ENCODE measurements at regions not wholly inside any gene's neighbourhood (a gene's known extent, or its start where the extent isn't known, plus 50 kb on each side); places are given as distances from the start of the nearest gene placed in this dataset.

DNA sequence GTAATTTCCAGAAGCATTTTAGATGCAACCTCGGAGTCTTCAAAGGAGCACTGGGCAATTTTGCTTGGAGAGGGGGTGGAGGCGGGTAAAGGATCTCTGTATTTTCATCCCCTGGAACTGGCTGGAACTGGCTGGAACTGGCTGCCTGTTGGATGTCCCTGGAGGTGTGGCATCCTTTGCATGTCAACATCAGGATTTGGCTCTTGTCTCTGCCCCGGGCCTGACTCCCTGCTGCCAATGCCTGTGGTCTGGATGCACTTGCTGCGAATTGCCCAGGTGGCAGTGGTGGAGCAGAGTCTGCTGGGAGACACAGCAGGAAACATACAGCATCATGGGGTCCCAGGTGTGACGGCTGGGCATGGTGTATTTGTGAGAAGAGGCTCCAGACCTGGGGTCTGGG is 391.3 kb downstream of the GADD45G start:
- TF ChIP-seq CHD2 (IDR thresholded peaks at IDR 0.05; ENCODE audit: low read length, partially characterized antibody) = no peak
- TF ChIP-seq JUND (IDR thresholded peaks at IDR 0.05) = no peak
- no peak for TF ChIP-seq YY1 (IDR thresholded peaks at IDR 0.05; ENCODE audit: low read depth)
- no peak for TF ChIP-seq POLR2AphosphoS5 (IDR thresholded peaks at IDR 0.05; ENCODE audit: low read depth, low read length)
- TF ChIP-seq RXRA (IDR thresholded peaks at IDR 0.05; ENCODE audit: borderline replicate concordance, low read depth) = no peak
- no peak for TF ChIP-seq ELF1 (IDR thresholded peaks at IDR 0.05)
- TF ChIP-seq TEAD4 (IDR thresholded peaks at IDR 0.05; ENCODE audit: borderline replicate concordance, insufficient read depth) = no peak
- no peak for TF ChIP-seq EZH2phosphoT487 (IDR thresholded peaks at IDR 0.05; ENCODE audit: borderline replicate concordance, low read depth)
- TF ChIP-seq, protein P1, sequence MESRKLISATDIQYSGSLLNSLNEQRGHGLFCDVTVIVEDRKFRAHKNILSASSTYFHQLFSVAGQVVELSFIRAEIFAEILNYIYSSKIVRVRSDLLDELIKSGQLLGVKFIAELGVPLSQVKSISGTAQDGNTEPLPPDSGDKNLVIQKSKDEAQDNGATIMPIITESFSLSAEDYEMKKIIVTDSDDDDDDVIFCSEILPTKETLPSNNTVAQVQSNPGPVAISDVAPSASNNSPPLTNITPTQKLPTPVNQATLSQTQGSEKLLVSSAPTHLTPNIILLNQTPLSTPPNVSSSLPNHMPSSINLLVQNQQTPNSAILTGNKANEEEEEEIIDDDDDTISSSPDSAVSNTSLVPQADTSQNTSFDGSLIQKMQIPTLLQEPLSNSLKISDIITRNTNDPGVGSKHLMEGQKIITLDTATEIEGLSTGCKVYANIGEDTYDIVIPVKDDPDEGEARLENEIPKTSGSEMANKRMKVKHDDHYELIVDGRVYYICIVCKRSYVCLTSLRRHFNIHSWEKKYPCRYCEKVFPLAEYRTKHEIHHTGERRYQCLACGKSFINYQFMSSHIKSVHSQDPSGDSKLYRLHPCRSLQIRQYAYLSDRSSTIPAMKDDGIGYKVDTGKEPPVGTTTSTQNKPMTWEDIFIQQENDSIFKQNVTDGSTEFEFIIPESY (IDR thresholded peaks at IDR 0.05; ENCODE audit: borderline replicate concordance, low read depth) = no peak
- H3K27ac ChIP-seq (ENCODE audit: low read depth in 2 of 2, low read length in 1 of 2) = no peak overlapping the region
- ChIA-PET POLR2A (no interaction called here), CTCF (interaction anchor here (1.8 kb wide), 1 partner anchor 393 kb away, joined by 10 read pairs; no protein-coding TSS in a partner anchor)
- WGBS (ENCODE audit: low lambda C conversion rate) = 29% methylated on average over 4 of the region's 5 CpGs
- H2AFZ ChIP-seq (ENCODE audit: low read depth) = no peak overlapping the region
- H3K36me3 ChIP-seq (replicated peaks in 1 of 2; ENCODE audit: control insufficient read depth in 1 of 2, insufficient read depth in 2 of 2, low read length in 1 of 2) = no peaks in the 10 kb centered on the region
- no peaks in the 10 kb centered on the region for H3F3A ChIP-seq (replicated peaks; ENCODE audit: insufficient read depth)
- H4K20me1 ChIP-seq (ENCODE audit: insufficient read depth) = no peaks in the 10 kb centered on the region
- H3K79me2 ChIP-seq (ENCODE audit: insufficient read depth) = no peaks in the 10 kb centered on the region
- H3K4me3 ChIP-seq (ENCODE audit: low read depth in 2 of 2, low read length in 1 of 2) = no peak overlapping the region
- H3K27me3 ChIP-seq (ENCODE audit: insufficient read depth) = no peaks in the 10 kb centered on the region
- H3K4me1 ChIP-seq (ENCODE audit: control insufficient read depth in 1 of 2, insufficient read depth in 2 of 2, low read depth in 1 of 2, low read length in 1 of 2) = peaks cover 0 to 14% of the 10 kb centered on the region in 2 experiments; a peak in 1 of 4 replicates
- no peak for DNase-seq
- no peak overlapping the region for H3K4me2 ChIP-seq
- H3K9me2 ChIP-seq = no peaks in the 10 kb centered on the region
- no peaks in the 10 kb centered on the region for H3K9me3 ChIP-seq
- H3K9ac ChIP-seq = no peak overlapping the region

DNA sequence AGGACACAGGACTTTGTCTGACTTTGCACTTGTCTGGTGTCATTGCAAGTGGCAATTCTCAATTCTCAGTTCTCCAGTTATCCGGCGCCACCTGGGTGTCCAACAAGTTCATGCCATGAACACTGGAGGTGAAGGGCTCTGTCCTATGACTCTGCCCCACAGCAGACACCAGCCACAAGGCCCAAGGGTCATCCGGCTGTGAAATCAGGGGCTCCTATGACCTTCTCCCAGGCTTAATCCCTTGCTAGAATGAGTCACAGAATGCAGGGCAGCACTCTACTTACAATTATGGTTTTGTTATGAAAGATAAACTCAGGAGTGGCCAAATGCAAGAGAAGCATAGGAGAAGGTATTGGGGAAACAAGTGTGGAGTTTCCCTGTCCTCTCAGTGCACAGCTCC is 392.0 kb downstream of the GADD45G start:
- no peak overlapping the region for H3K27ac ChIP-seq (ENCODE audit: low read depth in 2 of 2, low read length in 1 of 2)
- H3K27me3 ChIP-seq (ENCODE audit: insufficient read depth) = no peaks in the 10 kb centered on the region
- no peaks in the 10 kb centered on the region for H4K20me1 ChIP-seq (ENCODE audit: insufficient read depth)
- H3K9ac ChIP-seq = no peak overlapping the region
- H3K4me2 ChIP-seq = no peak overlapping the region
- no peaks in the 10 kb centered on the region for H3K36me3 ChIP-seq (replicated peaks in 1 of 2; ENCODE audit: control insufficient read depth in 1 of 2, insufficient read depth in 2 of 2, low read length in 1 of 2)
- H3K4me3 ChIP-seq (ENCODE audit: low read depth in 2 of 2, low read length in 1 of 2) = no peak overlapping the region
- H3F3A ChIP-seq (replicated peaks; ENCODE audit: insufficient read depth) = no peaks in the 10 kb centered on the region
- no peaks in the 10 kb centered on the region for H3K9me2 ChIP-seq
- H2AFZ ChIP-seq (ENCODE audit: low read depth) = no peak overlapping the region
- ChIA-PET POLR2A (no interaction called here), CTCF (interaction anchor here (1.0 kb wide), 1 partner anchor 394 kb away, joined by 3 read pairs; no protein-coding TSS in a partner anchor)
- peaks cover 0 to 17% of the 10 kb centered on the region in 2 experiments; a peak in 1 of 4 replicates for H3K4me1 ChIP-seq (ENCODE audit: control insufficient read depth in 1 of 2, insufficient read depth in 2 of 2, low read depth in 1 of 2, low read length in 1 of 2)
- no peak for DNase-seq
- 72% methylated on average over 3 of the region's 3 CpGs for WGBS (ENCODE audit: low lambda C conversion rate)
- no peaks in the 10 kb centered on the region for H3K9me3 ChIP-seq
- no peaks in the 10 kb centered on the region for H3K79me2 ChIP-seq (ENCODE audit: insufficient read depth)
- TF ChIP-seq, protein P1 (IDR thresholded peaks at IDR 0.05; ENCODE audit: borderline replicate concordance, low read depth) = no peak
- no peak for TF ChIP-seq GATA2 (CRISPR knock-in tag; IDR thresholded peaks at IDR 0.05)
- TF ChIP-seq RAD21 (IDR thresholded peaks at IDR 0.05; ENCODE audit: low read length) = peak; percentile 37; the same call in 1 of the 2 replicates
- no peak for TF ChIP-seq FOXM1 (IDR thresholded peaks at IDR 0.05; ENCODE audit: low read depth)

Measured in SK-N-SH (cell line).